ENCODE measurements at regions not wholly inside any gene's neighbourhood (a gene's known extent, or its start where the extent isn't known, plus 50 kb on each side); places are given as distances from the start of the nearest gene placed in this dataset.

DNA sequence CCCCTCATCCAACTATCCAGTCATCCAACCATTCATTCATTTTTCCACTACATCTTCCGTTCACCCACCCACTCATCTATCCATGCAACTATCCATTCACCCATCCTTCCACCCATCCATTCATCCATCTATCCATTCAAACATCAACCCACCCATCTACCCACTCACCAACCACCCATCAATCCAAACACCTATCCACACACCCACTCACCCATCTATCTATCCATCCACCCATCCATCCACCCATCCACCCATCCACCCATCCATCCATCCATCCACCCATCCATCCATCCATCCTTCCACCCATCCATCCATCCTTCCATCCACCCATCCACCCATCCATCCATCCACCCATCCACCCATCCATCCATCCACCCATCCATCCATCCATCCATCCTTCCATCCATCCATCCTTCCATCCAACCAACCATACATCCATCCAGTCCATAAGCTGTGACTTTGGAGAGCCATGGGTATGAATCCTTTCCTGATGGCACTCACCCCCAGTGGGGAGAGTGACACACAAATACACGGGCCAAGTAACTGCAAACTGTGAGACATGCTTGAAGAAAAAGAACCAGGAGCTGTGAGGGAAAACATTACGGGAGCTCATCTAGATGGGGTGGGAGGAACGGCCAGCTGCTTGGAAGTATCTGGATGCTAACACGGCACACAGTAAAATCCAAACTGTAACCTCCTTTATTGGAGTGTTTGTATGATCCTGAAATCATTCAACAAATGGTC lies 100.0 kb upstream of the TNRC6C start:
- TF ChIP-seq, protein P1, sequence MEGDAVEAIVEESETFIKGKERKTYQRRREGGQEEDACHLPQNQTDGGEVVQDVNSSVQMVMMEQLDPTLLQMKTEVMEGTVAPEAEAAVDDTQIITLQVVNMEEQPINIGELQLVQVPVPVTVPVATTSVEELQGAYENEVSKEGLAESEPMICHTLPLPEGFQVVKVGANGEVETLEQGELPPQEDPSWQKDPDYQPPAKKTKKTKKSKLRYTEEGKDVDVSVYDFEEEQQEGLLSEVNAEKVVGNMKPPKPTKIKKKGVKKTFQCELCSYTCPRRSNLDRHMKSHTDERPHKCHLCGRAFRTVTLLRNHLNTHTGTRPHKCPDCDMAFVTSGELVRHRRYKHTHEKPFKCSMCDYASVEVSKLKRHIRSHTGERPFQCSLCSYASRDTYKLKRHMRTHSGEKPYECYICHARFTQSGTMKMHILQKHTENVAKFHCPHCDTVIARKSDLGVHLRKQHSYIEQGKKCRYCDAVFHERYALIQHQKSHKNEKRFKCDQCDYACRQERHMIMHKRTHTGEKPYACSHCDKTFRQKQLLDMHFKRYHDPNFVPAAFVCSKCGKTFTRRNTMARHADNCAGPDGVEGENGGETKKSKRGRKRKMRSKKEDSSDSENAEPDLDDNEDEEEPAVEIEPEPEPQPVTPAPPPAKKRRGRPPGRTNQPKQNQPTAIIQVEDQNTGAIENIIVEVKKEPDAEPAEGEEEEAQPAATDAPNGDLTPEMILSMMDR (conservative IDR thresholded peaks at IDR 0.05): no peak
- no peak for TF ChIP-seq EZH2 (IDR thresholded peaks at IDR 0.05; ENCODE audit: low read depth)
